OCI-LY3 (cell line): ENCODE measurements at regions not wholly inside any gene's neighbourhood (a gene's known extent, or its start where the extent isn't known, plus 50 kb on each side); places are given as distances from the start of the nearest gene placed in this dataset.

ENCODE experiments used
- H2AFZ ChIP-seq: fragments of 200-600, 300-600 bp; shearing (Covaris generic); 2 replicates; pipeline ENCODE4 v1.6.0; 2014; ENCODE audit warnings: antibody characterized with exemption, low read depth, low read length
- H3K27ac ChIP-seq: fragments of 200-600, 300-600 bp; sonication (generic); 2 replicates; pipeline ENCODE4 v1.5.1; 2014; ENCODE audit warnings: mild to moderate bottlenecking, low read length, moderate library complexity, mixed read lengths
- H3K27me3 ChIP-seq: fragments of 200-600, 300-600 bp; sonication (generic); 2 replicates; pipeline ENCODE4 v1.6.1; 2014; ENCODE audit warnings: low read depth, low read length, mixed read lengths
- H3K36me3 ChIP-seq: fragments of 200-600, 300-600 bp; sonication (generic); replicated peaks from 2 replicates; pipeline ENCODE3; 2014; ENCODE audit warnings: low read depth, low read length, mixed read lengths
- H3K4me1 ChIP-seq: fragments of 300-600, 200-600 bp; sonication (generic); 2 replicates; pipeline ENCODE4 v1.6.1; 2014; ENCODE audit warnings: low read length, mixed read lengths
- H3K4me2 ChIP-seq: fragments of 200-600, 300-600 bp; sonication (generic); 2 replicates; pipeline ENCODE4 v1.6.1; 2014; ENCODE audit warnings: low read length, mixed read lengths
- H3K4me3 ChIP-seq: fragments of 300-600, 200-600 bp; sonication (generic); 2 replicates; pipeline ENCODE4 v1.5.1; 2014; ENCODE audit warnings: antibody characterized with exemption, mild to moderate bottlenecking, low read length, moderate library complexity
- H3K79me2 ChIP-seq: fragments of 300-600, 200-600 bp; shearing (Covaris generic); 2 replicates; pipeline ENCODE4 v1.6.1; 2014; ENCODE audit warnings: mild to moderate bottlenecking, low read length, mixed read lengths
- H3K9ac ChIP-seq: fragments of 300-600, 200-600 bp; shearing (Covaris generic); 2 replicates; pipeline ENCODE4 v1.6.0; 2014; ENCODE audit warnings: mild to moderate bottlenecking, low read length, moderate library complexity
- H3K9me3 ChIP-seq: fragments of 200-600, 300-600 bp; shearing (Covaris generic); 2 replicates; pipeline ENCODE4 v1.6.1; 2014; ENCODE audit warnings: low read length, mixed read lengths; ENCODE audit not compliant: insufficient read depth
- H4K20me1 ChIP-seq: fragments of 200-600, 300-600 bp; sonication (generic); 2 replicates; pipeline ENCODE4 v1.6.1; 2016; ENCODE audit warnings: low read length, mixed read lengths; ENCODE audit not compliant: insufficient read depth
- CTCF ChIP-seq: fragments of 200-600, 300-600 bp; sonication (generic); IDR thresholded peaks from 2 replicates; pipeline ENCODE4 v1.5.1; 2014; ENCODE audit warnings: antibody characterized with exemption, low read length, low read depth
- EZH2phosphoT487 ChIP-seq: fragments of 200-600 bp; shearing (Covaris generic); IDR thresholded peaks from 2 replicates; pipeline ENCODE4 v1.6.1; 2018; ENCODE audit warnings: antibody characterized with exemption, mixed run types, low read depth

GRCh38 chr14:106872611-106873446 is 1346.4 kb downstream of the TMEM121 start:
- no peaks in the 10 kb centered on the region for H3K9me3 ChIP-seq
- H3K36me3 ChIP-seq: no peaks in the 10 kb centered on the region
- peak overlapping the region; percentile 36 for H3K9ac ChIP-seq
- peak overlapping the region; percentile 92 for H3K4me2 ChIP-seq
- peaks cover 43% of the 10 kb centered on the region for H3K27me3 ChIP-seq
- peaks cover 38% of the 10 kb centered on the region for H3K4me1 ChIP-seq
- H3K4me3 ChIP-seq: peak overlapping the region; percentile 75
- H3K27ac ChIP-seq: peak overlapping the region; percentile 10; the same call in 1 of the 2 replicates
- H4K20me1 ChIP-seq: no peaks in the 10 kb centered on the region
- peak overlapping the region; percentile 50 for H2AFZ ChIP-seq
- no peak for TF ChIP-seq EZH2phosphoT487
- peak; percentile 57 for TF ChIP-seq CTCF
- no peaks in the 10 kb centered on the region for H3K79me2 ChIP-seq

GRCh38 chr14:106874350-106874749 is 1348.0 kb downstream of the TMEM121 start:
- Histone ChIP-seq H3K9me3 (no peaks in the 10 kb centered on the region), H3K4me2 (no peak overlapping the region), H3K27me3 (peaks cover 39% of the 10 kb centered on the region), H3K4me1 (peaks cover 43% of the 10 kb centered on the region), H3K36me3 (no peaks in the 10 kb centered on the region), H4K20me1 (no peaks in the 10 kb centered on the region), H3K27ac (no peak overlapping the region), H3K79me2 (no peaks in the 10 kb centered on the region), H3K4me3 (no peak overlapping the region), H3K9ac (no peak overlapping the region), H2AFZ (no peak overlapping the region)
- no peak for TF ChIP-seq CTCF
- TF ChIP-seq EZH2phosphoT487: no peak

GRCh38 chr14:106875503-106875902 is 1349.1 kb downstream of the TMEM121 start:
- Histone ChIP-seq H3K9ac (no peak overlapping the region), H3K27ac (no peak overlapping the region), H2AFZ (peak overlapping the region; percentile 58; the same call in 1 of the 2 replicates), H3K4me1 (peaks cover 38% of the 10 kb centered on the region), H3K79me2 (no peaks in the 10 kb centered on the region), H3K4me2 (peak overlapping the region; percentile 55), H3K4me3 (0 out of 2 replicates have a peak overlapping the region, but pooled peaks have one; percentile 36), H3K9me3 (no peaks in the 10 kb centered on the region), H4K20me1 (no peaks in the 10 kb centered on the region), H3K36me3 (no peaks in the 10 kb centered on the region), H3K27me3 (peaks cover 38% of the 10 kb centered on the region)
- peak; percentile 65 for TF ChIP-seq CTCF
- no peak for TF ChIP-seq EZH2phosphoT487

DNA sequence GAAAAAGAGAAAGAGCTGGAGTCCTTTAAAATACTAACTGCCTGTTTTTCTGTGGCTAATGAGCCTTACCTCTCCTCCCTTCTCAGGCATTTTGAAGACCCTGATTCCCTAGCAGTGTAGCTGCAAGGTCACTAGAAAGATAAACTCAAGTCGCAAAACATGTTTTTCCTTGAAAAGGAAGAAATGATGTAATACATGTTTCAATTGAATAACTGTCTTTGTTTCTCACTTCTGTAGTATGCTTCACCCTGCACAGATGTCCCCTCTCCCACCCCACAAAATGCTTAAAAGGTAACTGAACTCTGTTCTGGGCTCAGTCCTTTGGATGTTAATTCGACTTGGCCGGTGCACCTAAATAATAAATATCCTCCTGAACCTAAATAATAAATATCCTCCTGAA is 1350.3 kb downstream of the TMEM121 start:
- Histone ChIP-seq H3K36me3 (no peaks in the 10 kb centered on the region), H2AFZ (no peak overlapping the region), H3K4me1 (peaks cover 35% of the 10 kb centered on the region), H3K27me3 (peaks cover 34% of the 10 kb centered on the region), H3K9me3 (no peaks in the 10 kb centered on the region), H3K4me3 (no peak overlapping the region), H4K20me1 (no peaks in the 10 kb centered on the region), H3K79me2 (no peaks in the 10 kb centered on the region), H3K4me2 (no peak overlapping the region), H3K27ac (no peak overlapping the region), H3K9ac (no peak overlapping the region)
- no peak for TF ChIP-seq EZH2phosphoT487
- no peak for TF ChIP-seq CTCF
